ENCODE measurements at regions not wholly inside any gene's neighbourhood (a gene's known extent, or its start where the extent isn't known, plus 50 kb on each side); places are given as distances from the start of the nearest gene placed in this dataset.
"Not testable (repeated sequence)": the region's sequence is repeated elsewhere in the genome, so short reads cannot be mapped to it uniquely, and the experiment has no call there.

DNA sequence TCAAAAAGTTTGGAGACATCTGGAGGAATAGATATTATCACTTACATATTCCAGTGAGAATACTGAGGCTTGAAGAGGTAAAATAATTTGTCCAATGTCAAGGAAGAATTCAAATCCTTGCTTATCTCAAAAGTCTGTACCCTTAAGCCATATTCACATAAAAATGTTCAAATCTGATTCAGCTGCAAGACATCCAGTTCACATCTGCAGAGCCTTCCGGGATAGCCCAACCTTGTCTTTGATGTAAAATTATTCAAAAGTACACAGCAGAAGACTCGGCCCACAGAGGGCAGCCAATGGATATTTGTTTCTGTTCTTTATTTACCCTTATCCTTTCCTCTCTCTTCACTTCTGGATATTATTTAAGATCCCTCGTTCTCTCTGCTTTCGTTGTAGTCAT lies 1183.8 kb upstream of the WWC1 start:
- Histone ChIP-seq H3K27me3 (no peaks in the 10 kb centered on the region), H3K4me3 (no peak overlapping the region), H3K27ac (no peak overlapping the region), H3K9me3 (no peaks in the 10 kb centered on the region), H3K36me3 (no peaks in the 10 kb centered on the region), H3K4me1 (no peaks in the 10 kb centered on the region)
- no peak for DNase-seq
- TF ChIP-seq, protein P1, sequence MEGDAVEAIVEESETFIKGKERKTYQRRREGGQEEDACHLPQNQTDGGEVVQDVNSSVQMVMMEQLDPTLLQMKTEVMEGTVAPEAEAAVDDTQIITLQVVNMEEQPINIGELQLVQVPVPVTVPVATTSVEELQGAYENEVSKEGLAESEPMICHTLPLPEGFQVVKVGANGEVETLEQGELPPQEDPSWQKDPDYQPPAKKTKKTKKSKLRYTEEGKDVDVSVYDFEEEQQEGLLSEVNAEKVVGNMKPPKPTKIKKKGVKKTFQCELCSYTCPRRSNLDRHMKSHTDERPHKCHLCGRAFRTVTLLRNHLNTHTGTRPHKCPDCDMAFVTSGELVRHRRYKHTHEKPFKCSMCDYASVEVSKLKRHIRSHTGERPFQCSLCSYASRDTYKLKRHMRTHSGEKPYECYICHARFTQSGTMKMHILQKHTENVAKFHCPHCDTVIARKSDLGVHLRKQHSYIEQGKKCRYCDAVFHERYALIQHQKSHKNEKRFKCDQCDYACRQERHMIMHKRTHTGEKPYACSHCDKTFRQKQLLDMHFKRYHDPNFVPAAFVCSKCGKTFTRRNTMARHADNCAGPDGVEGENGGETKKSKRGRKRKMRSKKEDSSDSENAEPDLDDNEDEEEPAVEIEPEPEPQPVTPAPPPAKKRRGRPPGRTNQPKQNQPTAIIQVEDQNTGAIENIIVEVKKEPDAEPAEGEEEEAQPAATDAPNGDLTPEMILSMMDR (IDR thresholded peaks at IDR 0.05): no peak
- intact Hi-C loops (cut with DNase I): no loop called here
- no peak for ATAC-seq

DNA sequence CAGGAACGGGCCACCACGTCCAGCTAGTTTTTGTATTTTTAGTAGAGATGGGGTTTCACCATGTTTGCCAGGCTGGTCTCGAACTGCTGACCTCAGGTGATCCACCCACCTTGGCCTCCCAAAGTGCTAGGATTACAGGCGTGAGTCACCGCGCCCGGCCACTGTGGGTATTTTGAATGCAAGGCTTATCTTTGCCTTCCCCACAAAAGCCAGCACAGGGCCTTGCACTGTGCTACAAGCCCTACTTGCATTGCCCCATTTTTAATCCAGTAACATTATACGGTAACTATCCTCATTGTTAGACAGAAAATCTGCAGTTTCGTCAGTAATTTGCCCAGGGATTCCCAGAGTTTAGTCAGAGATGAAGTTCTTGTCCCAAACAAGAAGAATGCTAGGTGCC lies 1183.2 kb upstream of the WWC1 start:
- H3K9me3 ChIP-seq; DNase-seq; H3K27ac ChIP-seq; H3K36me3 ChIP-seq; H3K4me1 ChIP-seq; H3K4me3 ChIP-seq; H3K27me3 ChIP-seq; ATAC-seq; intact Hi-C loops (cut with DNase I): not testable (repeated sequence)

DNA sequence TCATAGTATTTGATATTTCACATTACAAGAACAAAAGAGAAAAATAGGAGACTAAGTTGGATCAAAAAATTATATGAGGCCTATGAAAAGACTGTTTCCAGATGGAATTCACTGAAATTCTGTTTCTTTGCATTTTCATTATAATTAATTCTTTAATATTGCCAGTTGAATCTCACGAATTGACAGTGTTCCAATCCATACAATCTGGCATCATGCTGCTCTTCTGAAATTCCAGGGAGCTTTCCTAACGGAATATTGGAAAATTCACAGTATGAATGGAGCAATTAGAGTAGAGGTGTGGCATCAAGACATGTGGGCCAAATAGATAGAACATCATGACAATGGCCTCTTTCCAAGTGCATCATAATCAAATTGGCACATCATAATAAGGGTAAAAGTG lies 1178.9 kb upstream of the WWC1 start:
- TF ChIP-seq, protein P1 (IDR thresholded peaks at IDR 0.05): no peak
- no peak for DNase-seq

DNA sequence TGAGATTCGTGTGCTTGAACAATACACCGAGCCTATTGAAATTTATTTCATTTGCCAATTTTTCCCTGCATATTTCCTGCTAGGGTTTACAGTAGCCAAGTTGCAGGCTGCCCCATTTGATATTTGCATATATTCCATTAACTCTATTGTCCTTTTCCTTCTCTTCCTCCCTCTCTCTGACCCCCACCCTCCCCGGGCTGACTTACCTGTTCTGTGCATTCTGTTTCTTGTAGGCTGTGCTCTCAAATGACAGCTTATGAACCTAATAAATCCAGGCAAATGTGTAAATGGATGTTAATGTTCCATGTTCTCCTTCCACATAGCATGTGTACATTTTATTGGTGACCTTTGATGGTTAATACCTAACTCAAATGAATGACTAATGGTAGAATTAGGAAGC lies 1169.2 kb upstream of the WWC1 start:
- Histone ChIP-seq H3K36me3 (no peaks in the 10 kb centered on the region), H3K9me3 (no peaks in the 10 kb centered on the region), H3K4me3 (no peak overlapping the region), H3K27ac (no peak overlapping the region), H3K27me3 (no peaks in the 10 kb centered on the region), H3K4me1 (no peaks in the 10 kb centered on the region)
- intact Hi-C loops (cut with DNase I): no loop called here
- DNase-seq (no peak), ATAC-seq (no peak)
- TF ChIP-seq, protein P1 (IDR thresholded peaks at IDR 0.05): no peak

More for the DNA sequence above, 1178.9 kb upstream of the WWC1 start:
- Histone ChIP-seq H3K4me3 (no peak overlapping the region), H3K36me3 (no peaks in the 10 kb centered on the region), H3K4me1 (no peaks in the 10 kb centered on the region), H3K27ac (no peak overlapping the region), H3K27me3 (no peaks in the 10 kb centered on the region), H3K9me3 (no peaks in the 10 kb centered on the region)
- intact Hi-C loops (cut with DNase I): no loop called here
- no peak for ATAC-seq

DNA sequence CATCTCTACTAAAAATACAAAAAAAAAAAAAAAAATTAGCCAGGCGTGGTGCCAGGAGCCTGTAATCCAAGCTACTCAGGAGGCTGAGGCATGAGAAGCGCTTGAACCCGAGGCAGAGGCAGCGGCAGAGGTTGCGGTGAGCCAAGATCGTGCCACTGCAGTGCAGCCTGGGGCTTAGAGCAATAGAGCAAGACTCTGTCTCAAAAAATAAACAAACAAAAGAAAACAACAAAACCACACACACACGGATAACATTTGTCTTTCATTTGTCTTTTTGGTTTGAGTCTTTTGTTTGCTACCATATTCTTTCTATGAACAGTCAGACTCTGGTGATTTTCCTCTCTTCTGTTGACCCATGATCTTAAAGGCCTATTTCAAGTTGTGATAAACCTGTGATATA lies 1168.3 kb upstream of the WWC1 start:
- no peak for DNase-seq
- intact Hi-C loops (cut with DNase I): no loop called here

DNA sequence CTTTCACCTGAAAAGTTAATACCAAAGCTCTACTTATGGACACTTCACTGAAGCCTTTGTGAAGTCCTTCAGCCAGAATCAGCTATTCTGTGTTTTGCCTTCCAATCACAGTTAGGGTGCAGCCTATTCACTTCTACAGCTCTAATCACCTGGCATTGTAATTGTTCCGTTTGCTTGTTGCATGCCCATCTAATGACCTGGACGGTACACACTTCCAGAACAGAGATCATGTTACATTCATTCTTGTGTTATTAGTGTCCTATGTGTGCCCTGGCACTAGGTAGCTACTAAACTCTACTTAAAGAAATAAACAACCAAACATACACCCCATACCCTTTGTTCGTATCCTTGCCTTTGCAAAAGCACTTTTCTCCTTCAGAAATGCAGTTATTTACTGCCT lies 1162.9 kb upstream of the WWC1 start:
- Histone ChIP-seq H3K9me3 (no peaks in the 10 kb centered on the region), H3K4me1 (no peaks in the 10 kb centered on the region), H3K27ac (no peak overlapping the region), H3K4me3 (no peak overlapping the region), H3K27me3 (no peaks in the 10 kb centered on the region), H3K36me3 (no peaks in the 10 kb centered on the region)
- intact Hi-C loops (cut with DNase I): no loop called here
- ATAC-seq: no peak
- no peak for DNase-seq
- TF ChIP-seq, protein P1 (IDR thresholded peaks at IDR 0.05): no peak

More for the DNA sequence above, 1168.3 kb upstream of the WWC1 start:
- TF ChIP-seq, protein P1 (IDR thresholded peaks at IDR 0.05): no peak
- no peaks in the 10 kb centered on the region for H3K4me1 ChIP-seq
- no peak overlapping the region for H3K27ac ChIP-seq
- no peaks in the 10 kb centered on the region for H3K9me3 ChIP-seq
- no peak overlapping the region for H3K4me3 ChIP-seq
- ATAC-seq: no peak
- no peaks in the 10 kb centered on the region for H3K27me3 ChIP-seq
- no peaks in the 10 kb centered on the region for H3K36me3 ChIP-seq

Data from upper lobe of right lung (tissue), 1 donor.